Heart right ventricle (tissue), 16 donors: ENCODE measurements at regions not wholly inside any gene's neighbourhood (a gene's known extent, or its start where the extent isn't known, plus 50 kb on each side); places are given as distances from the start of the nearest gene placed in this dataset.

Experiments
- ATAC-seq, 8 donors: fragments of 200-7000 bp; cut with Tn5 transposase; one replicate each; pipeline ENCODE4 v1.9.1; 2020; ENCODE audit warnings: mild to moderate bottlenecking in 8 of 8, moderate library complexity in 8 of 8, moderate number of reproducible peaks in 1 of 8
- DNase-seq, 2 donors: peaks; one replicate each; pipeline ENCODE4 v3.0.0-alpha.2; 2020
- H3K27ac ChIP-seq, 10 donors: fragments of 200-600 bp; sonication (generic) in 2 of 10; one replicate each; pipeline versions ENCODE4 v1.5.0 to v1.8.0; 2020 to 2022; ENCODE audit warnings: mild to moderate bottlenecking in 3 of 10
- H3K27me3 ChIP-seq, 7 donors: fragments of 200-600 bp; one replicate each; pipeline ENCODE4 v1.8.0; 2021 to 2022; ENCODE audit warnings: mild to moderate bottlenecking in 2 of 7
- H3K36me3 ChIP-seq, 9 donors: fragments of 200-600 bp; sonication (generic) in 1 of 9; one replicate each; pipeline versions ENCODE4 v1.5.0 to v1.8.0; 2020 to 2022; ENCODE audit warnings: mild to moderate bottlenecking in 2 of 9
- H3K4me1 ChIP-seq, 9 donors: fragments of 200-600 bp; sonication (generic) in 1 of 9; one replicate each; pipeline versions ENCODE4 v1.5.0 to v1.8.0; 2020 to 2022; ENCODE audit warnings: mild to moderate bottlenecking in 4 of 9
- H3K4me3 ChIP-seq, 10 donors: fragments of 200-600 bp; sonication (generic) in 2 of 10; one replicate each; pipeline versions ENCODE4 v1.5.0 to v1.8.0; 2020 to 2022; ENCODE audit warnings: mild to moderate bottlenecking in 7 of 10, moderate library complexity in 2 of 10
- H3K9me3 ChIP-seq, 11 donors: fragments of 200-600 bp in 10 of 11; sonication (generic) in 2 of 11; one replicate each; pipeline versions ENCODE4 v1.5.0 to v1.8.0; 2013 to 2022; ENCODE audit warnings: mild to moderate bottlenecking in 2 of 11, control low read depth in 1 of 11, moderate library complexity in 1 of 11
- CTCF ChIP-seq, 9 donors: fragments of 200-600 bp; sonication (generic) in 2 of 9; IDR thresholded peaks; one replicate each; pipeline versions ENCODE4 v1.5.0 to v1.8.0; 2021 to 2022; ENCODE audit warnings: antibody characterized with exemption in 9 of 9, mild to moderate bottlenecking in 5 of 9, moderate library complexity in 1 of 9
- WGBS, 2 donors: extraction: QIAGEN DNeasy Blood & Tissue Kit; methylation state at CpG; one replicate each; pipeline ENCODE4 v1.1.7; 2013; ENCODE audit warnings: inconsistent platforms in 1 of 2; 5-methylcytosine and 5-hydroxymethylcytosine counted together
- intact Hi-C, 10 donors: fragments of 100-400 bp; cut with DNase I; formaldehyde crosslinking; loops; one replicate each; pipeline versions ENCODE4 v1.11.1 to v1.14.2; 2022
- donor health status: Arrhythmogenic right ventricular cardiomyopathy.
- donor health status: ischemic (EF 13 %, LVEDD 7.1; RV severe dilation, severe dysfunction).
- donor health status: healthy with polysubstance abuse.
- donor health status: DM: no; HTN: yes; CAD: no.
- donor health status: DM: no; HTN: no; CAD: no.
- donor health status: ischemic (EF 25% LVEDD 6.9; RV normal size, moderate dysfunction).
- donor health status: ischemic (EF 25% LVEDD 5.7; RV mildly dilated, moderate dysfunction).
- donor health status: healthy.
- donor health status: DM: yes; HTN: yes; CAD: no.
- donor health status: Ischemic cardiomyopathy.
- donor health status: ischemic (EF 35%, LVEDD 5.7; RV mildly dilated, moderate dysfunction).
- donor health status: nonischemic (EF 11% LVEDD 7.7; RV severe dilation, severe dysfunction).
- donor health status: DM: yes; HTN: yes; CAD: no.
- donor health status: PGD.
- donor health status: ischemic (EF 29% LVEDD 5.4; RV normal size, mild dysfunction).
- donor health status: nonischemic (EF 23%, LVEDD 6.1; RV moderate dilation, normal function).

- Histone ChIP-seq H3K27me3 (no peaks in the 10 kb centered on the region), H3K4me3 (no peak overlapping the region), H3K36me3 (no peaks in the 10 kb centered on the region), H3K9me3 (peaks cover 0 to 9% (median 0%) of the 10 kb centered on the region in 11 donors), H3K4me1 (no peaks in the 10 kb centered on the region), H3K27ac (no peak overlapping the region)
- no peak for TF ChIP-seq CTCF (IDR thresholded peaks at IDR 0.05)
- intact Hi-C loops, result no loop called here
- no peak for DNase-seq
- WGBS, 2 donors, result 80 to 81% methylated on average over 10 of the region's 10 CpGs
- ATAC-seq, result no peak
Observed at GRCh38 chr2:45316576-45317338, 294.3 kb downstream of the SRBD1 start.

GRCh38 chr2:45315861-45316260 lies 295.2 kb downstream of the SRBD1 start:
- Histone ChIP-seq H3K9me3 (peaks cover 0 to 9% (median 0%) of the 10 kb centered on the region in 11 donors), H3K27me3 (no peaks in the 10 kb centered on the region), H3K4me1 (no peaks in the 10 kb centered on the region), H3K27ac (no peak overlapping the region), H3K4me3 (no peak overlapping the region), H3K36me3 (no peaks in the 10 kb centered on the region)
- 64 to 72% methylated on average over 3 of the region's 3 CpGs for WGBS, 2 donors
- DNase-seq (no peak), ATAC-seq (no peak)
- intact Hi-C loops, result no loop called here
- TF ChIP-seq CTCF (IDR thresholded peaks at IDR 0.05), result no peak

GRCh38 chr2:45312275-45312674 lies 298.8 kb downstream of the SRBD1 start:
- ATAC-seq (no peak), DNase-seq (no peak)
- H3K4me1 ChIP-seq, result no peaks in the 10 kb centered on the region
- no peak overlapping the region for H3K27ac ChIP-seq
- 92 to 94% methylated on average over 7 of the region's 7 CpGs for WGBS, 2 donors
- H3K36me3 ChIP-seq, result no peaks in the 10 kb centered on the region
- H3K4me3 ChIP-seq, result no peak overlapping the region
- peaks cover 0 to under 1% (median 0%) of the 10 kb centered on the region in 7 donors for H3K27me3 ChIP-seq
- H3K9me3 ChIP-seq, result no peaks in the 10 kb centered on the region
- intact Hi-C loops, result no loop called here
- TF ChIP-seq CTCF (IDR thresholded peaks at IDR 0.05), result no peak

GRCh38 chr2:45311559-45311958 lies 299.5 kb downstream of the SRBD1 start:
- peaks cover 0 to 5% (median 0%) of the 10 kb centered on the region in 7 donors for H3K27me3 ChIP-seq
- H3K4me1 ChIP-seq, result no peaks in the 10 kb centered on the region
- H3K27ac ChIP-seq, result no peak overlapping the region
- H3K9me3 ChIP-seq, result no peaks in the 10 kb centered on the region
- WGBS, 2 donors, result 70 to 82% methylated on average over 2 of the region's 2 CpGs
- no peak for TF ChIP-seq CTCF (IDR thresholded peaks at IDR 0.05)
- DNase-seq (no peak), ATAC-seq (no peak)
- intact Hi-C loops, result no loop called here
- H3K36me3 ChIP-seq, result no peaks in the 10 kb centered on the region
- H3K4me3 ChIP-seq, result no peak overlapping the region
